Vagina (tissue), 2 donors: ENCODE measurements at regions not wholly inside any gene's neighbourhood (a gene's known extent, or its start where the extent isn't known, plus 50 kb on each side); places are given as distances from the start of the nearest gene placed in this dataset.
A peak's percentile ranks its signal among the peaks of the same experiment; 100 is the strongest.
"Not testable (repeated sequence)": the region's sequence is repeated elsewhere in the genome, so short reads cannot be mapped to it uniquely, and the experiment has no call there.

Experiments
- DNase-seq, 2 donors: peaks; one replicate each; pipeline ENCODE4 v3.0.0-alpha.2; 2017; ENCODE audit errors: extremely low spot score in 2 of 2
- H3K27ac ChIP-seq: fragments of 200-600 bp; sonication (generic); one replicate; pipeline ENCODE4 v1.5.1; 2019
- H3K27me3 ChIP-seq: fragments of 200-600 bp; sonication (generic); one replicate; pipeline ENCODE4 v1.5.1; 2019
- H3K36me3 ChIP-seq, 2 donors: fragments of 200-600 bp; sonication (generic); one replicate each; pipeline ENCODE4 v1.5.1; 2017 to 2019
- H3K4me1 ChIP-seq: fragments of 200-600 bp; sonication (generic); one replicate; pipeline ENCODE4 v1.5.1; 2019
- H3K4me3 ChIP-seq, 2 donors: fragments of 200-600 bp; sonication (generic); 1 replicate in 1 of 2; 2 replicates in 1 of 2; pipeline ENCODE4 v1.5.1; 2016 to 2019
- H3K9me3 ChIP-seq: fragments of 200-600 bp; sonication (generic); one replicate; pipeline ENCODE4 v1.5.1; 2019
- POLR2A ChIP-seq, 2 donors: fragments of 450-650 bp; IDR thresholded peaks; one replicate each; pipeline ENCODE4 v1.6.1; 2017; ENCODE audit warnings: antibody characterized with exemption in 2 of 2, mild to moderate bottlenecking in 2 of 2, moderate library complexity in 2 of 2
- POLR2AphosphoS5 ChIP-seq, 2 donors: sonication (generic); formaldehyde crosslinking; IDR thresholded peaks; one replicate each; pipeline ENCODE4 v1.9.0; 2017; ENCODE audit warnings: antibody characterized with exemption in 2 of 2, mild to moderate bottlenecking in 2 of 2, low read depth in 1 of 2; ENCODE audit not compliant: insufficient read depth in 1 of 2
- intact Hi-C: fragments of 100-400 bp; cut with DNase I; formaldehyde crosslinking; loops from one replicate; pipeline ENCODE4 v1.15.1; 2023
- TF ChIP-seq, protein P1 (sequence below), 3 experiments: fragments of 450-650 bp in 2 of 3; fragments of 200-600 bp in 1 of 3; sonication (generic) in 1 of 3; IDR thresholded peaks; one replicate each; pipeline ENCODE4 v1.5.1; 2017 to 2019; ENCODE audit warnings: antibody characterized with exemption in 3 of 3, mild to moderate bottlenecking in 2 of 3, moderate library complexity in 2 of 3

DNA sequence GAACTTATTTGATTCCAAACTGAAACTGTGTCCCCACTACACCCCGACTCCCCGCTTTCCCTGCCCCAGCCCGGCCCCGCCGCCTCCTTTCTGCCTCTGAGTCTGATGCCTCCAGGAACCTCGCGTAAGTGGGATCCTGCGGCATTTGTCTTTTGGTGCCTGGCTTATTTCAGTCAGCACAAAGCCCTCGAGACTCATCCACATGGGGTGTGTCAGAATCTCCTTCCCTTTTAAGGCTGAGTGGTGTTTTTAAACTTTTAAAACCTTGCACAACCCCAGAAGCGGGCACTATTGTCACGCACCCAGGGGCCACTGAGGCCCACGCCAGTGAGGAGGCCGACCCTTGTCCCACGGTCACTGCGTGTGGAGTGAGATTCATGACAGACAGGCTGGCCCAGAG is 206.9 kb downstream of the NPIPB11 start:
- intact Hi-C loops: not testable (repeated sequence)
- H3K4me3 ChIP-seq: peak overlapping the region in 1 of 2 donors; percentile 6
- peak in 1 of 2 donors; percentile 88 for DNase-seq

GRCh38 chr16:29198731-29199521 is 207.6 kb downstream of the NPIPB11 start:
- Histone ChIP-seq H3K36me3 (no peaks in the 10 kb centered on the region), H3K27me3 (no peaks in the 10 kb centered on the region), H3K4me3 (peak overlapping the region in 1 of 2 donors; percentile 6), H3K9me3 (no peaks in the 10 kb centered on the region), H3K4me1 (peaks cover 38% of the 10 kb centered on the region), H3K27ac (peak overlapping the region; percentile 93)
- peak; percentile 87 to 90 for DNase-seq
- intact Hi-C loops: no loop called here
- TF ChIP-seq POLR2AphosphoS5 (IDR thresholded peaks at IDR 0.05; ENCODE audit: insufficient read depth in 1 of 2, low read depth in 1 of 2): no peak
- TF ChIP-seq, protein P1, sequence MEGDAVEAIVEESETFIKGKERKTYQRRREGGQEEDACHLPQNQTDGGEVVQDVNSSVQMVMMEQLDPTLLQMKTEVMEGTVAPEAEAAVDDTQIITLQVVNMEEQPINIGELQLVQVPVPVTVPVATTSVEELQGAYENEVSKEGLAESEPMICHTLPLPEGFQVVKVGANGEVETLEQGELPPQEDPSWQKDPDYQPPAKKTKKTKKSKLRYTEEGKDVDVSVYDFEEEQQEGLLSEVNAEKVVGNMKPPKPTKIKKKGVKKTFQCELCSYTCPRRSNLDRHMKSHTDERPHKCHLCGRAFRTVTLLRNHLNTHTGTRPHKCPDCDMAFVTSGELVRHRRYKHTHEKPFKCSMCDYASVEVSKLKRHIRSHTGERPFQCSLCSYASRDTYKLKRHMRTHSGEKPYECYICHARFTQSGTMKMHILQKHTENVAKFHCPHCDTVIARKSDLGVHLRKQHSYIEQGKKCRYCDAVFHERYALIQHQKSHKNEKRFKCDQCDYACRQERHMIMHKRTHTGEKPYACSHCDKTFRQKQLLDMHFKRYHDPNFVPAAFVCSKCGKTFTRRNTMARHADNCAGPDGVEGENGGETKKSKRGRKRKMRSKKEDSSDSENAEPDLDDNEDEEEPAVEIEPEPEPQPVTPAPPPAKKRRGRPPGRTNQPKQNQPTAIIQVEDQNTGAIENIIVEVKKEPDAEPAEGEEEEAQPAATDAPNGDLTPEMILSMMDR (IDR thresholded peaks at IDR 0.05): no peak
- TF ChIP-seq POLR2A (IDR thresholded peaks at IDR 0.05): no peak

More for the DNA sequence above, 206.9 kb downstream of the NPIPB11 start:
- not testable (repeated sequence) for H3K36me3 ChIP-seq, H3K27me3 ChIP-seq, H3K9me3 ChIP-seq
- H3K27ac ChIP-seq: peak overlapping the region; percentile 93
- H3K4me1 ChIP-seq: peaks cover 38% of the 10 kb centered on the region
- TF ChIP-seq POLR2AphosphoS5 (IDR thresholded peaks at IDR 0.05; ENCODE audit: insufficient read depth in 1 of 2, low read depth in 1 of 2): peak in 1 of 2 donors; percentile 55

GRCh38 chr16:29198231-29198630 is 208.3 kb downstream of the NPIPB11 start:
- H3K4me1 ChIP-seq: peaks cover 31% of the 10 kb centered on the region
- TF ChIP-seq, protein P1 (IDR thresholded peaks at IDR 0.05): no peak
- TF ChIP-seq POLR2AphosphoS5 (IDR thresholded peaks at IDR 0.05; ENCODE audit: insufficient read depth in 1 of 2, low read depth in 1 of 2) (no peak), POLR2A (IDR thresholded peaks at IDR 0.05) (no peak)
- H3K9me3 ChIP-seq: no peaks in the 10 kb centered on the region
- DNase-seq: peak; percentile 74 to 82
- no peak overlapping the region for H3K4me3 ChIP-seq
- no peaks in the 10 kb centered on the region for H3K27me3 ChIP-seq
- intact Hi-C loops: no loop called here
- H3K36me3 ChIP-seq: no peaks in the 10 kb centered on the region
- H3K27ac ChIP-seq: peak overlapping the region; percentile 93

DNA sequence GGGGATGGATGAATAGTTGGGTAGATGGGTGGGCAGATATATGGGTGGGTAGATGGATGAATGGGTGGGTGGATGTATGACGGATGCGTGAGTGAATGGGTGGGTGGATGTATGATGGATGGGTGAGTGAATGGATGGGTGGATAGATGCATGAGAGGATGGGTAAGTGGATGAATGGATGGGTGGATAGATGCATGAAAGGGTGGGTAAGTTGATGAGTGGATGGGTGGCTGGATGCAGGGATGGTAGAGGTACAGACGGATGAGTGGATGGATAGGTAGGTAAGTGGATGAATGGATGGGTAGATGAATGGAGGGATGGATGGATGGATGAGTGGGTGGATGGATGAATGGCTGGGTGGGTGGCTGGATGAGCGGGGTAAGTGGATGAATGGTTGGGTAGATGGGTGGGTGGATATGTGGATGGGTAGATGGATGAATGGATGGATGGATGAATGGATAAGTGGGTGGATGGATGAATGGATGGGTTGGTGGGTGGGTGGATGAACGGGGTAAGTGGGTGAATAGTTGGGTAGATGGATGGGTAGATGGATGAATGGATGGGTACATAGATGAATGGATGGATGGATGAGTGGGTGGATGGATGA is 208.9 kb downstream of the NPIPB11 start:
- intact Hi-C loops, H3K36me3 ChIP-seq, H3K27ac ChIP-seq, H3K9me3 ChIP-seq, H3K4me3 ChIP-seq, H3K27me3 ChIP-seq: not testable (repeated sequence)
- DNase-seq: peak; percentile 37 to 65
- H3K4me1 ChIP-seq: peaks cover 24% of the 10 kb centered on the region

DNA sequence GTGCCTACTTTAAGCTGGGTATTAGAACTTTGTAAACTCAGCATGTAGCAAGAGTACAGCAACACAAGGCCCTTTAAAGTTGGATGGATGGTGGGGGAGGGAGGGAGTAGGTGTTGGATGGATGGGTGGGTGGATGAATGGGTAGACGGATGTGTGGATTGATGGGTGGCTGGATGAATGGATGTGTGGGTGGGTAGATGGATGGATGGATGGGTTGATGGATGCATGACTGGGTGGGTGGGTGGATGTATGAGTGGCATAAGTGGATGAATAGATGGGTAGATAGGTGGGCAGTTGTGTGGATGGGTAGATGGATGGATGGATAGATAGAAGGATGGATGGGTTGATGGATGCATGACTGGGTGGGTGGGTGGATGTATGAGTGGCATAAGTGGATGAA is 209.8 kb downstream of the NPIPB11 start:
- H3K4me3 ChIP-seq, H3K9me3 ChIP-seq, H3K36me3 ChIP-seq, H3K27me3 ChIP-seq, H3K27ac ChIP-seq, intact Hi-C loops: not testable (repeated sequence)
- peak in 1 of 2 donors; percentile 47 for DNase-seq
- peaks cover 16% of the 10 kb centered on the region for H3K4me1 ChIP-seq

GRCh38 chr16:29195116-29195872 is 210.4 kb downstream of the LAT start:
- H3K4me3 ChIP-seq, H3K4me1 ChIP-seq, H3K36me3 ChIP-seq, H3K27me3 ChIP-seq, H3K9me3 ChIP-seq, intact Hi-C loops: not testable (repeated sequence)
- H3K27ac ChIP-seq: peak overlapping the region; percentile 64
- peak; percentile 22 to 82 for DNase-seq

DNA sequence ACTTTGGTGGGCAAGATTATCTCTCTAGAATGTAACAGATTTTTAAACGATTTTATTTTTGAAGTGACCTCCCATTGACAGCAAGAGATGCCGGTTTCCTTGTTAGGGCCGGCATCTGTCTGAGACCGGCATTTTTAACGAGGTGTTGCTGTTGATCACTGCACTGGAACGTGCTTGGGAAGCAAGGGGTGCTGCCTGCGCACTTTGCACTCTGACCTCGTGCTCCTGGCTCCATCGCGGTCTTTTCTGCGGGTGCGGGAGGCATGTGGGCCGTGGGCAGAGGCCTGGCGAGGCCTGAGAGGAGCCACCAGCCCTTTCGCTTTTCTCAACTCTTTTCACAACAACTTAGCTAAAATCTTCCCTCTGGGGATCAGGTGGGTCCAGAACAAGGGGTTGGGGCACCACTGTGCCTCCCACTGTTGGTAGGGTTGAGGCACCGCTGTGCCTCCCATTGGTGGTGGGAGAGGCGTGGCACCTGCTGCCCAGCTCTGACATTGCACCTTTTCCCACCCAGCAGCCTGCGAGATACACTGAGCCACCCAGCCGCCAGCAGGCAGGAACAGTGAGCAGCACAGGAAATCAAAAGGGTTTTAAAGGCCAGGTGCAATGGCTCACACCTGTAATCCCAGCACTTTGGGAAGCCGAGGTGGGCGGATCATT is 209.5 kb downstream of the LAT start:
- H3K27me3 ChIP-seq, H3K36me3 ChIP-seq, H3K4me1 ChIP-seq, H3K4me3 ChIP-seq, intact Hi-C loops, H3K9me3 ChIP-seq: not testable (repeated sequence)
- DNase-seq: peak; percentile 28 to 77
- peak overlapping the region; percentile 64 for H3K27ac ChIP-seq

- H3K36me3 ChIP-seq, H3K4me1 ChIP-seq, intact Hi-C loops, H3K27me3 ChIP-seq, H3K9me3 ChIP-seq, H3K4me3 ChIP-seq, H3K27ac ChIP-seq: not testable (repeated sequence)
- DNase-seq: peak in 1 of 2 donors; percentile 49
Observed at GRCh38 chr16:29193634-29194033, 208.8 kb downstream of the LAT start.

- DNase-seq, H3K27me3 ChIP-seq, H3K4me1 ChIP-seq, intact Hi-C loops, H3K9me3 ChIP-seq, H3K4me3 ChIP-seq, H3K36me3 ChIP-seq: not testable (repeated sequence)
- peak overlapping the region; percentile 5 for H3K27ac ChIP-seq
Observed at GRCh38 chr16:29193248-29193574, 208.4 kb downstream of the LAT start.
